ENCODE measurements at regions not wholly inside any gene's neighbourhood (a gene's known extent, or its start where the extent isn't known, plus 50 kb on each side); places are given as distances from the start of the nearest gene placed in this dataset.

DNA sequence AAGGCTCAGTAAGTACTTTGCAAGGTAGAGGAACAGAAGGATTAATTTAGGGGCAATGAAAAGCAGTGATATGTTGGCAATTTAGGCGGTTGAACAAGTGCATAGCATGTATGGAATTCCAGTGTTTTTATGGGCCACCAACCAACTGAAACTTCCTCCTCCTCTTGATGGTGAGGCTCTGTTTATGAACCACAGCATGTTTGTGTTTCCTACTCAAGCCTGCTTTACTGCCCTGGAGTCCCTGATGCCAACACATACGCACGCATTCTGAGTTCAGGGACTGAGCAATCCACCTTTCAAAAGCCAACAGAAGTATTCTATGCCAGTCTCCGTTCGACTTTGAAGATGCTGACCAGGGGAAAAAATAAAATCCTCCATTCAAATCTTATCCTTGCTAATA, 417.5 kb downstream of the EFNA5 start:
- TF ChIP-seq, protein P1, sequence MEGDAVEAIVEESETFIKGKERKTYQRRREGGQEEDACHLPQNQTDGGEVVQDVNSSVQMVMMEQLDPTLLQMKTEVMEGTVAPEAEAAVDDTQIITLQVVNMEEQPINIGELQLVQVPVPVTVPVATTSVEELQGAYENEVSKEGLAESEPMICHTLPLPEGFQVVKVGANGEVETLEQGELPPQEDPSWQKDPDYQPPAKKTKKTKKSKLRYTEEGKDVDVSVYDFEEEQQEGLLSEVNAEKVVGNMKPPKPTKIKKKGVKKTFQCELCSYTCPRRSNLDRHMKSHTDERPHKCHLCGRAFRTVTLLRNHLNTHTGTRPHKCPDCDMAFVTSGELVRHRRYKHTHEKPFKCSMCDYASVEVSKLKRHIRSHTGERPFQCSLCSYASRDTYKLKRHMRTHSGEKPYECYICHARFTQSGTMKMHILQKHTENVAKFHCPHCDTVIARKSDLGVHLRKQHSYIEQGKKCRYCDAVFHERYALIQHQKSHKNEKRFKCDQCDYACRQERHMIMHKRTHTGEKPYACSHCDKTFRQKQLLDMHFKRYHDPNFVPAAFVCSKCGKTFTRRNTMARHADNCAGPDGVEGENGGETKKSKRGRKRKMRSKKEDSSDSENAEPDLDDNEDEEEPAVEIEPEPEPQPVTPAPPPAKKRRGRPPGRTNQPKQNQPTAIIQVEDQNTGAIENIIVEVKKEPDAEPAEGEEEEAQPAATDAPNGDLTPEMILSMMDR (IDR thresholded peaks at IDR 0.05; ENCODE audit: low read depth, low read length) = no peak
- no peak for TF ChIP-seq EZH2phosphoT487 (IDR thresholded peaks at IDR 0.05; ENCODE audit: low read depth)
